Progenitor cell of endocrine pancreas (in vitro differentiated cells): ENCODE measurements at regions not wholly inside any gene's neighbourhood (a gene's known extent, or its start where the extent isn't known, plus 50 kb on each side); places are given as distances from the start of the nearest gene placed in this dataset.

Source experiments
- DNase-seq: peaks from one replicate; pipeline ENCODE4 v3.0.0; 2021; ENCODE audit warnings: low spot score; ENCODE audit not compliant: unreplicated experiment
- H3K27ac Mint-ChIP-seq: 2 replicates; pipeline ENCODE4 v1.8.0; 2021; ENCODE audit warnings: mild to moderate bottlenecking, moderate library complexity, mixed read lengths
- H3K27me3 Mint-ChIP-seq: 2 replicates; pipeline ENCODE4 v1.8.0; 2021; ENCODE audit warnings: mixed read lengths
- H3K36me3 Mint-ChIP-seq: 2 replicates; pipeline ENCODE4 v1.8.0; 2022; ENCODE audit warnings: mixed read lengths; ENCODE audit not compliant: insufficient read depth
- H3K4me1 Mint-ChIP-seq: 2 replicates; pipeline ENCODE4 v1.8.0; 2021; ENCODE audit warnings: low read depth, mixed read lengths
- H3K4me3 Mint-ChIP-seq: 2 replicates; pipeline ENCODE4 v1.8.0; 2021; ENCODE audit warnings: low read depth, mild to moderate bottlenecking, moderate library complexity, mixed read lengths
- H3K9me3 Mint-ChIP-seq: 2 replicates; pipeline ENCODE4 v1.8.0; 2021; ENCODE audit warnings: low read depth, mixed read lengths
- TF ChIP-seq, protein P1 (sequence below): fragments of 200-600 bp; sonication (generic); IDR thresholded peaks from one replicate; pipeline ENCODE4 v1.5.0; 2021; ENCODE audit warnings: antibody characterized with exemption, mild to moderate bottlenecking; ENCODE audit not compliant: unreplicated experiment

DNA sequence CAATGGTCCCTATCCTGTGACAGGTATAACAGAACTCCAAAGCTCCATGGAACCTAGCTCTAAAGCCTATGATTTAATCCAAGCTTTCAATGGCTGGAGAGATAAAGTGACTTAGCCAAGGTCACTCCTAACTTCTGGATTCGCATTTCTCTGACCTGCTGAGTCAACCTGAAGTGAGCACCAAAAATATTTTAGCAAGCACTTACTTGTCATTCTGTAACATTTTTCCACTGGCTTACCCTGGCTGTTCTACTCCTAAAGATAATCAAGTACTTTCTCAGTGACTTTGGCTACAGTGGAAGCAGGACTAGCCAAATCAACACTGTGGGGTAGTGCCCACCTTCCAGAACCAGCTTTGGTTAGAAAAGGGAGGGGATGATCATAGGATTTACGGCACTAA, 188.3 kb downstream of the OGFRL1 start:
- Mint-ChIP-seq H3K36me3 (no peaks in the 10 kb centered on the region), H3K4me1 (peaks cover 2% of the 10 kb centered on the region), H3K9me3 (no peaks in the 10 kb centered on the region), H3K27me3 (no peaks in the 10 kb centered on the region), H3K27ac (no peak overlapping the region), H3K4me3 (no peak overlapping the region)
- TF ChIP-seq, protein P1, sequence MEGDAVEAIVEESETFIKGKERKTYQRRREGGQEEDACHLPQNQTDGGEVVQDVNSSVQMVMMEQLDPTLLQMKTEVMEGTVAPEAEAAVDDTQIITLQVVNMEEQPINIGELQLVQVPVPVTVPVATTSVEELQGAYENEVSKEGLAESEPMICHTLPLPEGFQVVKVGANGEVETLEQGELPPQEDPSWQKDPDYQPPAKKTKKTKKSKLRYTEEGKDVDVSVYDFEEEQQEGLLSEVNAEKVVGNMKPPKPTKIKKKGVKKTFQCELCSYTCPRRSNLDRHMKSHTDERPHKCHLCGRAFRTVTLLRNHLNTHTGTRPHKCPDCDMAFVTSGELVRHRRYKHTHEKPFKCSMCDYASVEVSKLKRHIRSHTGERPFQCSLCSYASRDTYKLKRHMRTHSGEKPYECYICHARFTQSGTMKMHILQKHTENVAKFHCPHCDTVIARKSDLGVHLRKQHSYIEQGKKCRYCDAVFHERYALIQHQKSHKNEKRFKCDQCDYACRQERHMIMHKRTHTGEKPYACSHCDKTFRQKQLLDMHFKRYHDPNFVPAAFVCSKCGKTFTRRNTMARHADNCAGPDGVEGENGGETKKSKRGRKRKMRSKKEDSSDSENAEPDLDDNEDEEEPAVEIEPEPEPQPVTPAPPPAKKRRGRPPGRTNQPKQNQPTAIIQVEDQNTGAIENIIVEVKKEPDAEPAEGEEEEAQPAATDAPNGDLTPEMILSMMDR = no peak
- no peak for DNase-seq

DNA sequence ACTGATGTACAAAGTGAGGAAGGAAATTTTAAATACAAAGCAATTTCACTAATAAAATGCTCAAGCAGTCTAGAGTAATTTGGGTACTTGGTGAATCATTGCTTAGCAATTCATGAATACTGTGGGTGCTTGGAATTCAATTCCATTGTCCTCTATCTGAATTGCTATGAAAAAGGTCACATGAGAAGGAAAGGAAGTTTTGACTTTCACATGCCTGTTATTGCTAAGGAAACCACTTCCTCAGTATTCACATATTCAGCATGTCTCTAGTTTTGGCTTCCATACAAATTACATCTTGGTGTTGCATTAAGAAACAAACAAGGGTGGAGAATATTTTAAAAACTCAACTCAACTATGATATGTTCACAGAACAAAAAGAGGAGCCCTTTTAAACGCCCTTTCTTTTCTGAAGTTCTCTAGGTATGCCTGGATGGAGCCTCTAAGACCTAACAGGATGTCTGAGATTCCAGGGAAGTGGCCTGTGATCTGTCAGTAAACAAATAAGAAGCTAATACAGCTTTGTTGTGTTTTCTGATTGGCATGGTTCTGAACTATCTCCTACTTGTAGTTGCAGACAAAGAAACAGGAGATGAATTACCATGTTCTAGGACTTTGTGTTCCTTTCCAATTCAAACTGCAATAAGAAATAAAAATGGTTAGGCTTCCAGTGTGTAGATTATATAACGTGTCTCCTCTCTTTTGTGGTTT, 190.4 kb downstream of the OGFRL1 start:
- H3K27ac Mint-ChIP-seq = no peak overlapping the region
- H3K4me3 Mint-ChIP-seq = no peak overlapping the region
- H3K27me3 Mint-ChIP-seq = no peaks in the 10 kb centered on the region
- H3K36me3 Mint-ChIP-seq = no peaks in the 10 kb centered on the region
- DNase-seq = no peak
- no peaks in the 10 kb centered on the region for H3K9me3 Mint-ChIP-seq
- TF ChIP-seq, protein P1 = no peak
- peaks cover 2% of the 10 kb centered on the region for H3K4me1 Mint-ChIP-seq

DNA sequence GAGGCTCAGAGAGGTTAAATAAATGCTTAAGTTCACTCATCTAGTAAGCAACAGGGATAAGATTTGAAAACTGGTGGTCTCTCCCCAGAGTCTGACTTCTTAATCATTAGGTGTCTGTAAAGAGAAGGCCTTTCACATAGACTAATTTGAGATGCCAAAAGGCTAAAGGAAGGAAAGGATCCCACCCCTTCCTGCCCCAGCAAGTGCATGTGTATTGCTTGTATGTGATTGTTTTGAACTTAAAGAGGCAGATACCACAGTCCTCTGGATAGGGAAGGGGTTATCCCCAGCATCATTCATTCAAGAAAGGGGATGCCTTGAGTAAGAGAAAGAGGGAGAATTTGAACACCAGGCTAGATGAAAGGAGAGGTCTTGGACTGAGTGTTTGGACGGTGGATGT, 192.0 kb downstream of the OGFRL1 start:
- no peak overlapping the region for H3K4me3 Mint-ChIP-seq
- H3K27me3 Mint-ChIP-seq = no peaks in the 10 kb centered on the region
- TF ChIP-seq, protein P1 = no peak
- H3K9me3 Mint-ChIP-seq = no peaks in the 10 kb centered on the region
- H3K36me3 Mint-ChIP-seq = no peaks in the 10 kb centered on the region
- H3K27ac Mint-ChIP-seq = no peak overlapping the region
- H3K4me1 Mint-ChIP-seq = peaks cover 2% of the 10 kb centered on the region
- DNase-seq = no peak

DNA sequence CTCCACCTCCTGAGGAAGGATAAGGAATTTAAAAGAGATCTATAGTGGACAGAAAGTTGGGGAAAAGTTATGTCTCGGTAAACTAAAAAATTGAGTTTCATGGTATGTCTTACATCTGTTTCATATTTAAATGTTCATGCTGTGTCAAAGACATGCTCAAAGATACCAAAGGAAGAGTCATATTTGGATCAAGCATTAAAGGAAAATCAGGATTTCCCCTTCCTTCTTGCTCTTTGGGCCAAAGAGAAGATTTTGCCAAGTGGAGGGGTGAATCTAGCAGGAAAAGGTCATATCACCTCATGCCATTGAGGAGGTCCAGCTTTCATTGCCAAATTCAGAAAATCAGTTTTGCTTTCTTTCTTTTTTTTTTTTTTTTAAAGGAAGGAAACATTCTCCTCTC, 192.4 kb downstream of the OGFRL1 start:
- Mint-ChIP-seq H3K4me1 (peaks cover 2% of the 10 kb centered on the region), H3K36me3 (no peaks in the 10 kb centered on the region), H3K9me3 (no peaks in the 10 kb centered on the region), H3K27ac (no peak overlapping the region), H3K27me3 (no peaks in the 10 kb centered on the region), H3K4me3 (no peak overlapping the region)
- TF ChIP-seq, protein P1 = no peak
- DNase-seq = no peak

DNA sequence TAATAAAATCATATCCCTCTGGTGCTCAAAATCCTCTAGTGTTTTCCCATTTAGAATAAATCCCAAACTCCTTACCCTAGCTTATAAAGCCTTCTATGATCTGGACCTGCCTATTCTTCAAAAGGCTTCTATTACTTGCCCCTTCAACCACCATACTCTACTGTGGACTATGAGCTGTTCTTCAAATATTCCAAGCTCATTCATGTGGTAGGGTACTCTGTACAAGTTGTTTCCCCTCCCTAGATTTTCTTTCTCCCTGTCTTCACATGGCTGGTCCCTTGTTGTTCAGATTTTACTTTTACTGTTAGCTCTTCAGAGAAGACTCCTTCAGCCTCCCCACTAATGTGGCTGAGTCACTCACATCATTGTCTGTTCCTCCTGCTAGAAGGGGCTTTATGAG, 193.2 kb downstream of the OGFRL1 start:
- H3K9me3 Mint-ChIP-seq = no peaks in the 10 kb centered on the region
- H3K4me1 Mint-ChIP-seq = peaks cover 2% of the 10 kb centered on the region
- TF ChIP-seq, protein P1 = no peak
- no peaks in the 10 kb centered on the region for H3K36me3 Mint-ChIP-seq
- H3K27ac Mint-ChIP-seq = no peak overlapping the region
- DNase-seq = no peak
- H3K27me3 Mint-ChIP-seq = no peaks in the 10 kb centered on the region
- no peak overlapping the region for H3K4me3 Mint-ChIP-seq
